ENCODE measurements at regions not wholly inside any gene's neighbourhood (a gene's known extent, or its start where the extent isn't known, plus 50 kb on each side); places are given as distances from the start of the nearest gene placed in this dataset.

- no peak for TF ChIP-seq SETDB1 (IDR thresholded peaks at IDR 0.05; ENCODE audit: insufficient read length, low read length)
- no peak for TF ChIP-seq TSHZ1 (tag by site-specific recombination; IDR thresholded peaks at IDR 0.05; ENCODE audit: borderline replicate concordance)
- no peak for TF ChIP-seq ZNF184 (tag by site-specific recombination; IDR thresholded peaks at IDR 0.05)
- TF ChIP-seq, protein P1, sequence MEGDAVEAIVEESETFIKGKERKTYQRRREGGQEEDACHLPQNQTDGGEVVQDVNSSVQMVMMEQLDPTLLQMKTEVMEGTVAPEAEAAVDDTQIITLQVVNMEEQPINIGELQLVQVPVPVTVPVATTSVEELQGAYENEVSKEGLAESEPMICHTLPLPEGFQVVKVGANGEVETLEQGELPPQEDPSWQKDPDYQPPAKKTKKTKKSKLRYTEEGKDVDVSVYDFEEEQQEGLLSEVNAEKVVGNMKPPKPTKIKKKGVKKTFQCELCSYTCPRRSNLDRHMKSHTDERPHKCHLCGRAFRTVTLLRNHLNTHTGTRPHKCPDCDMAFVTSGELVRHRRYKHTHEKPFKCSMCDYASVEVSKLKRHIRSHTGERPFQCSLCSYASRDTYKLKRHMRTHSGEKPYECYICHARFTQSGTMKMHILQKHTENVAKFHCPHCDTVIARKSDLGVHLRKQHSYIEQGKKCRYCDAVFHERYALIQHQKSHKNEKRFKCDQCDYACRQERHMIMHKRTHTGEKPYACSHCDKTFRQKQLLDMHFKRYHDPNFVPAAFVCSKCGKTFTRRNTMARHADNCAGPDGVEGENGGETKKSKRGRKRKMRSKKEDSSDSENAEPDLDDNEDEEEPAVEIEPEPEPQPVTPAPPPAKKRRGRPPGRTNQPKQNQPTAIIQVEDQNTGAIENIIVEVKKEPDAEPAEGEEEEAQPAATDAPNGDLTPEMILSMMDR (tag by site-specific recombination; IDR thresholded peaks at IDR 0.05), result no peak
- TF ChIP-seq, protein P2, sequence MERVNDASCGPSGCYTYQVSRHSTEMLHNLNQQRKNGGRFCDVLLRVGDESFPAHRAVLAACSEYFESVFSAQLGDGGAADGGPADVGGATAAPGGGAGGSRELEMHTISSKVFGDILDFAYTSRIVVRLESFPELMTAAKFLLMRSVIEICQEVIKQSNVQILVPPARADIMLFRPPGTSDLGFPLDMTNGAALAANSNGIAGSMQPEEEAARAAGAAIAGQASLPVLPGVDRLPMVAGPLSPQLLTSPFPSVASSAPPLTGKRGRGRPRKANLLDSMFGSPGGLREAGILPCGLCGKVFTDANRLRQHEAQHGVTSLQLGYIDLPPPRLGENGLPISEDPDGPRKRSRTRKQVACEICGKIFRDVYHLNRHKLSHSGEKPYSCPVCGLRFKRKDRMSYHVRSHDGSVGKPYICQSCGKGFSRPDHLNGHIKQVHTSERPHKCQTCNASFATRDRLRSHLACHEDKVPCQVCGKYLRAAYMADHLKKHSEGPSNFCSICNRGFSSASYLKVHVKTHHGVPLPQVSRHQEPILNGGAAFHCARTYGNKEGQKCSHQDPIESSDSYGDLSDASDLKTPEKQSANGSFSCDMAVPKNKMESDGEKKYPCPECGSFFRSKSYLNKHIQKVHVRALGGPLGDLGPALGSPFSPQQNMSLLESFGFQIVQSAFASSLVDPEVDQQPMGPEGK (tag by site-specific recombination; IDR thresholded peaks at IDR 0.05), result no peak
- no peak for TF ChIP-seq ZNF670 (tag by site-specific recombination; IDR thresholded peaks at IDR 0.05; ENCODE audit: low read depth)
- no peak for TF ChIP-seq ZSCAN16 (tag by site-specific recombination; IDR thresholded peaks at IDR 0.05)
- TF ChIP-seq, protein P3, sequence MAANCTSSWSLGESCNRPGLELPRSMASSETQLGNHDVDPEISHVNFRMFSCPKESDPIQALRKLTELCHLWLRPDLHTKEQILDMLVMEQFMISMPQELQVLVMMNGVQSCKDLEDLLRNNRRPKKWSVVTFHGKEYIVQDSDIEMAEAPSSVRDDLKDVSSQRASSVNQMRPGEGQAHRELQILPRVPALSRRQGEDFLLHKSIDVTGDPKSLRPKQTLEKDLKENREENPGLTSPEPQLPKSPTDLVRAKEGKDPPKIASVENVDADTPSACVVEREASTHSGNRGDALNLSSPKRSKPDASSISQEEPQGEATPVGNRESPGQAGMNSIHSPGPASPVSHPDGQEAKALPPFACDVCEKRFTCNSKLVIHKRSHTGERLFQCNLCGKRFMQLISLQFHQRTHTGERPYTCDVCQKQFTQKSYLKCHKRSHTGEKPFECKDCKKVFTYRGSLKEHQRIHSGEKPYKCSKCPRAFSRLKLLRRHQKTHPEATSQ (tag by site-specific recombination; IDR thresholded peaks at IDR 0.05), result no peak
- no peak for TF ChIP-seq YY1 (tag by site-specific recombination; IDR thresholded peaks at IDR 0.05)
- TF ChIP-seq, protein P4, sequence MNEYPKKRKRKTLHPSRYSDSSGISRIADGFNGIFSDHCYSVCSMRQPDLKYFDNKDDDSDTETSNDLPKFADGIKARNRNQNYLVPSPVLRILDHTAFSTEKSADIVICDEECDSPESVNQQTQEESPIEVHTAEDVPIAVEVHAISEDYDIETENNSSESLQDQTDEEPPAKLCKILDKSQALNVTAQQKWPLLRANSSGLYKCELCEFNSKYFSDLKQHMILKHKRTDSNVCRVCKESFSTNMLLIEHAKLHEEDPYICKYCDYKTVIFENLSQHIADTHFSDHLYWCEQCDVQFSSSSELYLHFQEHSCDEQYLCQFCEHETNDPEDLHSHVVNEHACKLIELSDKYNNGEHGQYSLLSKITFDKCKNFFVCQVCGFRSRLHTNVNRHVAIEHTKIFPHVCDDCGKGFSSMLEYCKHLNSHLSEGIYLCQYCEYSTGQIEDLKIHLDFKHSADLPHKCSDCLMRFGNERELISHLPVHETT (tag by site-specific recombination; IDR thresholded peaks at IDR 0.05), result no peak
- no peak for TF ChIP-seq ZNF335 (tag by site-specific recombination; conservative IDR thresholded peaks at IDR 0.05)
- TF ChIP-seq ZNF211 (tag by site-specific recombination; IDR thresholded peaks at IDR 0.05; ENCODE audit: low read depth), result no peak
- no peak for TF ChIP-seq ZNF558 (tag by site-specific recombination; IDR thresholded peaks at IDR 0.05)
- TF ChIP-seq, protein P5, sequence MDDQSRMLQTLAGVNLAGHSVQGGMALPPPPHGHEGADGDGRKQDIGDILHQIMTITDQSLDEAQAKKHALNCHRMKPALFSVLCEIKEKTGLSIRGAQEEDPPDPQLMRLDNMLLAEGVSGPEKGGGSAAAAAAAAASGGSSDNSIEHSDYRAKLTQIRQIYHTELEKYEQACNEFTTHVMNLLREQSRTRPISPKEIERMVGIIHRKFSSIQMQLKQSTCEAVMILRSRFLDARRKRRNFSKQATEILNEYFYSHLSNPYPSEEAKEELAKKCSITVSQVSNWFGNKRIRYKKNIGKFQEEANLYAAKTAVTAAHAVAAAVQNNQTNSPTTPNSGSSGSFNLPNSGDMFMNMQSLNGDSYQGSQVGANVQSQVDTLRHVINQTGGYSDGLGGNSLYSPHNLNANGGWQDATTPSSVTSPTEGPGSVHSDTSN (CRISPR knock-in tag; IDR thresholded peaks at IDR 0.05), result no peak
Measured at GRCh38 chr15:100715571-100716455, 113.4 kb downstream of the ASB7 start.

All from HEK293 (cell line).